Stimulated activated CD4-positive, alpha-beta T cell treated with anti-CD3 and anti-CD28 coated beads, Interleukin-4, amount 100 ng/mL, for 1 hour (primary cell): ENCODE measurements at regions not wholly inside any gene's neighbourhood (a gene's known extent, or its start where the extent isn't known, plus 50 kb on each side); places are given as distances from the start of the nearest gene placed in this dataset.

Experiments used
- DNase-seq: peaks from one replicate; pipeline ENCODE4 v3.0.0-alpha.2; 2020

DNA sequence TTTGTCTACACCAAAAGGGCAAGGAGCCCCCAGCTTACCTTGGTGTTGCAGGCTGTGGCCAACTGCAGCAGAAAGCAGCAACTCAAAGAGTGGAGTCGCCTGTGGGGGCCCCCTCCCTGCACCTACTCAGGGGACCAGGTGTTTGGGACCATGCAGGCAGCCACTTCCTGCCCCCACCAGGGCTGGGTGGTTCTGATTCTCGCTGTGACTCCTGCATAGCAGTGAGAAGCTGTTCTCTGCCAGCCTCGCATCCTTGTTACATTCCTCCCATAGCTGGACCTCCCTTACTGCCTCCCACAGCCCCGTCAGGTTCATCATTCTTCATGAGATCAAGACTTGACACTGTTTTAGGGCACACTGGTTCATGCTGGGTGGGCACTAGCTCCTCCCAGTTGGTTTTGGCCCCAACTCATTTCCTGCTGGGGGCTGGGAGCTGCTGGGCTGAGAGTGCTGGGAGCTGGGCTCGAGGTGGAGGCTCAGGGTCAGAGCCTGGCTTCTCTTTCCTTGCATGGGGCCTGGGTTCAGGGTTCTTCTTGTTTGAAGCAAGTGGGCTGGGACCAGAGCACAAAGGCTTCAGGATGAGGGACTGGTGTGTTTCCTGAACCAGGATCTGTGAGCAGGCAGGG lies 146.9 kb upstream of the C1orf174 start:
- DNase-seq: no peak

DNA sequence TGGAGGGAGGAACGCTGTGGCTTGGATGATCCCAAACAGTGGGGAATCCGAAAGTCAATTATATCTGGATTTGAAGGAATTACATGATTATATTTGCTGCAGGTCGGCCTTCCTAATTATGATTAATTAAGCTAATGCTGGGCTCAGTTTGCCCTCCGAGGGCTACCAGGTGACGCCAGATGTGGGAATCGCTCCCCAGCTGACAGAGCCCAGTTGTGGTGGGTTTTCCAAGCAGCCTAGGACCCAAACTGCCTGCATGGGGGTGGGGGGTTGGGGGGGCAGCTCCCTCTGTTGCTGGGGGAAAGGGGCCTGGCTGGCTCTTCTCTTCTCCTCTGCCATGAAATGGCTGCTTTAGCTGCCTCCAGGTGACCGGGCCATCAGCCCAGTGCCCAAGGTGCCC lies 147.6 kb upstream of the C1orf174 start:
- DNase-seq: no peak

- DNase-seq: no peak
Observed at GRCh38 chr1:4048076-4048475, 148.0 kb upstream of the C1orf174 start.

DNA sequence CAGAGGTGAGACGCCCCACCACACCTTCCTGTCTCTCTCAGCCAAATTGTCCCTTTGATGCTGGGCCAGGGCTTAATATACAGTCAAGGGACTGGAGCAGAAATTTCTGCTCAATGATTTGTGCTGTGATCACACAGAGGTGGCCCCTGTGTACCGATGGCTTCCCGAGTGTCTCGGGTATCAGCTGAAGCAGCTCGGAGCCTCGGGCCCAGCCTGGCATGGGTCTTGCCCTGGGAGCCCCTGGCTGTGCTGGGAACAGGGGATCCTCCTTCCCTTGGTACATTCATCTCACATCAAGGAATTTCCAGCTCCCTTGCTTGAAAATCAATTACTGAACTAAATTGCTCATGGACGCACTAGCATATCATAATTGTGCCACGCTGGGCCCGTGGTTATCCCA lies 148.8 kb upstream of the C1orf174 start:
- DNase-seq: no peak

- no peak for DNase-seq
Observed at GRCh38 chr1:4050998-4051397, 150.9 kb upstream of the C1orf174 start.

- DNase-seq: no peak
Observed at GRCh38 chr1:4052657-4053056, 152.6 kb upstream of the C1orf174 start.

DNA sequence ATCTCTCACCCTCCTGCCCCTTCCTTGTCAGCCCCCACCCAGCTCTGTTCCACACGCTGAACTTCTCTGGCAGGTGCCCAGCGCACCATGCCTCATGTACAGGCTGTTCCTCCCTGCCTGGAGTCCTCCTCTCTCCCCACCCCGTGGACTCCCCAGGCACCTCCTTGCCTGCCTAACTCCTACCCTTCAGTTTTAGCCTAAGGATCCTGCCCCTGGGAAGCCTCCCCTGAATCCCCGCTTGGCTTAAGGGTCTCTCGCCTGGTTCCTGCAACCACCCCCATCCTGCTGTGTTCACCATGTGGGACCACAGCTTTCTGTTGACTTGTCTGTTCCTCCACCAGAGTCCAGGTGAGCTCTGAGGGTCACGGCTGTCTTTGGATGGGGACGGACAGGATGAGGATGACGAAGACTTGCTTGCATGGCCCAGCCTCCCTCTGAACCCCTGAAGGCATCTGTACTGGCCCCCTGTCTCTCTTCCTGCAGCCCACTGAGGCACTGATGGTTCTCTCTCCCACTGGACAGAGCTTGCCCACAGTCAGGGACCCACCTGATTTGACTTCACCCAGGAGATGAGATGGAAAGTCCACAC lies 153.2 kb upstream of the C1orf174 start:
- DNase-seq: no peak

DNA sequence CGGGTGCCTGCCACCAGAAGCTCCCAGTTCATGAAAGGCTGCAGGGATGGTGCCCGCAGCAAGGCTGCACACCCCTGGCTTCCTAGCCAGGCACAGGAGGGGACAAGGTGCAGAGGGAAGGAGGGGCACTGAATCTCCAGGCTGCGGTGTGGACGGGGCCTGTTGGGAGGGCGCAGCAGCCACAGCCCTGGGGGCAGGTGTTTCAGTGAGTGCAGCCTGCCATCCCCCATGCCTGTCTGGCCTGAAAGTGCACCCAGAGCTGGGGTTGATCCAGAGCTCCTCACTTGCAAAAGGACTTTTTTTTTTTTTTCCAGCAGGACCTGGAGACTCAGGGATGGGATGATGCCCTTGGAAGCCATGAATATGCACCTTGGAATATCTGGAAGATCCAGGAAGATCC lies 153.7 kb upstream of the C1orf174 start:
- DNase-seq: no peak

DNA sequence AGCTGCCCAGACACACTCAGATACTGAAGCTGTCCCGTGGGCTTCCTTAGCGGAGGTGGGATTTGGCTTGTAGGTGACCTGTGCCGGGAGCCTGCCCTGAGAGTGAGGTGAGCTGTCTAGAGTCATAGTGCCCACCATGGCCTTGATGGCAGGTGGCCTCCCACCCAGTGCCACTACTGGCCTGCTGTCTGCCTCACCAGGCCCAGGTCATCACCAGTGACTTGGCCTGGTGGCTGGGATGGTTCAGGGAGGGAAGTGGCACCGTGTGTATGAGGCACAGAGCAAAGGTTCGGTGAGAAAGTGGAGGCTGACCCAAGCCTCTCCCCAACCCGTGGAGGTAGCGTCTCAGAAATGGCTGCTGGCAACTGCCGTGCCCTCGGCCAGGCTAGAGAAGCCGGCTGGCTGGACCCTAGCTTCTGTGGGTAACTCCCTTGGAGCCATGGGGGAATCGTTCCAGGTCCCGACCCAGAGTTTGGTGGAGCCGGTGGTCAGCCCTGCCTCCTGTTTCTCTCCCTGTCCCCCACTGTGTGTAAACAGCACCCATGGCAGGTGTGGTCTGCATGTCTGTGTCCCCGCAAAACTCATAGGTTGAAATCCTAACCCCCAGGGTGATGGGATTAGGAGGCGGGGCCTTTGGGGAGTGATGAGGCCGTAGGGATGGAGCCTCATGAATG lies 155.4 kb upstream of the C1orf174 start:
- no peak for DNase-seq

GRCh38 chr1:4056422-4056821 lies 156.3 kb upstream of the C1orf174 start:
- no peak for DNase-seq

GRCh38 chr1:4056989-4057388 lies 156.9 kb upstream of the C1orf174 start:
- no peak for DNase-seq

DNA sequence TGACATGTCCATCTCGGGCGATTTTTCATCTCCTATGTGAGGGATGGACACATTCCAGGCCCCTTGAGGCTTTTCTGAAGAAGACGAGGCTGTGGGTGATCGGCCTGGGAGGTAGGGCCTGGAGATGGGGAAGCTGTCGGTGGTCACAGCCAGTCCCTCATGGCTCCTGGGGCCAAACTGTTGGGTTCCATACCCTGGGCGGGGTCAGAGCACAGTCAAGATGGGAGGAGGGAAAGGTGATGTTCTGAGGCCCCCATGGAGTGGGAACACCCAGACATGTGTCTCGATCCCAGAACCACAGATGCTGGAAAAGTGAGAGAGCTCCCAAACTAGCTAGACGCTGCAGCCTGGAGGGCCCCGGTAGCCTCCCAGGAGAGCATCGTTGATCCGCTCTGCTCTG lies 157.5 kb upstream of the C1orf174 start:
- no peak for DNase-seq

DNA sequence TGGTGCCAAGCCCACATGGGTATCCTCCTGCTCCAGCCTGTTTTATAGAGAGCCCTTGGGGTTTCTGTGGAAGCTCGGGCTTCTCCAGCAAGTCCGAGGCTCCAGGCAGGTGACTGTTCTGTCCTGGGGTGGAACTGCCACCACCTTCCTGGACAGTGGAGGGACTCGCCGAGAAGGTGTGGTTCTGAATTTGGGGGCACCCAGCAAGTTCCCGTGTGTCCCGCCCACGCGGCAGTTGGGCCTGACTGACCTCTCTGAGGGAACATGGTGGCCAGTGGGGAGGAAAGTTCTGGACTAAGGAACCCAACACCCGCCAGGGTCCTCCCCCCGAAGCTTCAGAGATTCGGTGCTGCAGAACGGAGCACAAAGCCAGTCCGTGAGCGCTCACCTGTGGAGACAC lies 158.1 kb upstream of the C1orf174 start:
- DNase-seq: no peak

GRCh38 chr1:4058706-4059105 lies 158.6 kb upstream of the C1orf174 start:
- DNase-seq: no peak

- no peak for DNase-seq
Observed at GRCh38 chr1:4059270-4059669, 159.2 kb upstream of the C1orf174 start.

- DNase-seq: no peak
Observed at GRCh38 chr1:4060850-4061249, 160.8 kb upstream of the C1orf174 start.

- DNase-seq: no peak
Observed at GRCh38 chr1:4061521-4062031, 161.5 kb upstream of the C1orf174 start.

DNA sequence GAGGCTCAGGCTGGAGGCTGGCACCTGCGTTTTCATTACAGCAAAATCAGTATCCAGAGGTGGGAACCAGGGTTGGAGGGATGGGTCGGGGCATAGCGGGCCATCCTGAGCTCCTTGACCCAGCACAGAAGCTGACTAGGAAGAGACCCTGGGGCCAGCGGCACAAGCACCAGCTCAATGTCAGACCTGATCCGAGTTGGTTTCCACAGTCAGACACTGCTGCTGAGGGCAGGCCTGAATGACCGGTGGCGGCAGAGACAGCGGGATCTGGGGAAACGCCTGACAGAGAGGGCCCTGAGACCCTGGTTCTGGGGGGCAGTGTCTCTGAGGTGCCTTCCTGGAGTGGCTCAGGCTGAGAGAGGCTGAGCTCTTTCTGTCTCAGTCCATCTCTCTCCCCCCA lies 162.0 kb upstream of the C1orf174 start:
- no peak for DNase-seq

GRCh38 chr1:4062560-4062959 lies 162.5 kb upstream of the C1orf174 start:
- DNase-seq: no peak

GRCh38 chr1:4062992-4063391 lies 162.9 kb upstream of the C1orf174 start:
- DNase-seq: no peak

DNA sequence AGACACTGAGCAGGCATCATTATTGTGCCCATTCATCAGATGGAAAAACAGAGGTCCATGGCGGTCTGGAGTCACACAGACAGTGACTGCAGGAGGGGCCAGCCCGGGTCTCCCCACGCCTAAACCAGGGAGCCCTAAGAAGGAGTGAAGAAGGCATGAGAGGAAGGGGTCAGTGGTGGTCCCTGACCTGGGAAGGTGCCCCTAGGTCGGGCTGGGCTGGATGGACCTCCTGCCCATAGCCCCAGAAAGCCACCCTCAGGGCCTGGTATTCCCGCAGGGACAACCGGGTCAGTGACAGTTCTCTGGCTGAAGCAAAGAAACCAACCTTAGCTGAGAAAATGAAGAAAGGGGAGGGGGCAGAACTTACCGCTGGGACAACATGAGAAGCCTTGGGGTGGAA lies 163.4 kb upstream of the C1orf174 start:
- DNase-seq: no peak

DNA sequence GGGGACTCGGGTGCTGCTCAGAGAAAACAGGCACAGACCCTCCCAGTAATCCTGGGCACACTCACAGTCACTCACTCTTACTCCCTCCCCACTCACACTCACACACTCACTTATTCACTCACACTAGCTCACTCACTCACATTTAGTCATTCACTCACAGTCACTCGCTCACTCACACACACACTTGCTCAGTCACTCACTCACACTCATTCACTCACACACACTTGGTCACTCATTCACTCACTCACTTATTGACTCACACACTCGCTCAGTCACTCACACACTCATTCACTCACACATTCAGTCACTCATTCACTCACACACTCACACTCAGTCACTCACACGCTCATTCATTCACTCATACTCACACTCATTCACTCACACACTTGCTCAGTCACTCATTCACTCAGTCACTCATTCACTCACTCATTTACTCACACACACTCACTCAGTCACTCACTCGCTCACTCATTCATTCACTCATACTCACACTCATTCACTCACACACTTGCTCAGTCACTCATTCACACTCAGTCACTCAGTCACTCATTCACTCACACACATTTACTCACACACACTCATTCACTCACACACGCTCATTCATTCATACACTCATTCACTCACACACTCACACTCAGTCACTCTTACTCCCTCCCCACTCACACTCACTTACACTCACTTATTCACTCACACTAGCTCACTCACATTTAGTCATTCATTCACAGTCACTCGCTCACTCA lies 164.2 kb upstream of the C1orf174 start:
- DNase-seq: no peak

DNA sequence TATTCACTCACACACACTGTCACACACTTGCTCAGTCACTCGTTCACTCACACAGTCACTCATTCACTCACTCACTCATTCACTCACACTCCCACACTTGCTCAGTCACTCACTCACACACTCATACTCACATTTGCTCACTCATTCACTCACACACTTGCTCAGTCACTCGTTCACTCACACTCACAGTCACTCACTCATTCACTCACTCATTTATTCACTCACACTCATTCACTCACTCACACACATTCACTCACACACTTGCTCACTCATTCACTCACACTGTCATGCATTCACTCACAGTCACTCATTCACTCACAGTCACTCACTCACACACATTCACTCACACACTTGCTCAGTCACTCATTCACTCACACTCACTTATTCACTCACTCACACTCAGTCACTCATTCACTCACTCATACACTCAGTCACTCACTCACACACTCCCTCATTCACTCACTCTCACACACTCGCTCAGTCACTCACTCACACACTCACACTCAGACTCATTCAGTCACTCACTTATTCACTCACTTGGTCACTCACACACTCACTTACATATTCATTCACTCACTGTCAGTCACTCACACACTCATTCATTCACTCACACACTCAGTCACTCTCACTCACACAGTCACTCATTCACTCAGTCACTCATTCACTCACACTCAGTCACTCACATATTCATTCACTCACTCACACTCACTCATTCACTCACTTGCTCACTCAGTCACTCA lies 167.0 kb upstream of the C1orf174 start:
- DNase-seq: no peak
